ENCODE measurements at regions not wholly inside any gene's neighbourhood (a gene's known extent, or its start where the extent isn't known, plus 50 kb on each side); places are given as distances from the start of the nearest gene placed in this dataset.

DNA sequence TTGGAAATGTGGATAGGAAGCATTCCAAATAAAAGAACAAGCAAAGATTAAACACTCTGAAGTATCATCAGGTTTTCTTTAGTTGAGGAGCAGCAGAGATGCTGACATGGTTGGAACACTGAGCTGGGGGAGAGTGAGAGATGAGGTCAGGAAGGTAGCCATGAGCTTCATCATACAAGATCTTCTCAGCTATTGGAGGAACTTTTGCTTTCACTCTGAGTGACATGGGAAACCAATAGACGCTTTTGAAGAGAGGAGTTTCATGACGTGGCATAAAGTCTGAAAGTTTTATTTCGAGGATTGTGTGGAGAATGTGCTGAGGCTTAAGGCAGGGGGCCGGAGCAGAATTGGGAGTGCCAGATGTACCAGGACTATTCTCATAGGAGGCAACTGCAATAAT lies 616.2 kb upstream of the CAMK1G start:
- TF ChIP-seq EP300 (IDR thresholded peaks at IDR 0.05; ENCODE audit: borderline replicate concordance) (no peak), FOXM1 (IDR thresholded peaks at IDR 0.05; ENCODE audit: borderline replicate concordance, low read depth) (no peak), NFIC (IDR thresholded peaks at IDR 0.05) (no peak), TAF1 (IDR thresholded peaks at IDR 0.05; ENCODE audit: low read depth) (no peak), CEBPB (IDR thresholded peaks at IDR 0.05) (no peak), EGR1 (IDR thresholded peaks at IDR 0.05) (no peak), CREB1 (IDR thresholded peaks at IDR 0.05; ENCODE audit: low read depth) (no peak)
- TF ChIP-seq, protein P1, sequence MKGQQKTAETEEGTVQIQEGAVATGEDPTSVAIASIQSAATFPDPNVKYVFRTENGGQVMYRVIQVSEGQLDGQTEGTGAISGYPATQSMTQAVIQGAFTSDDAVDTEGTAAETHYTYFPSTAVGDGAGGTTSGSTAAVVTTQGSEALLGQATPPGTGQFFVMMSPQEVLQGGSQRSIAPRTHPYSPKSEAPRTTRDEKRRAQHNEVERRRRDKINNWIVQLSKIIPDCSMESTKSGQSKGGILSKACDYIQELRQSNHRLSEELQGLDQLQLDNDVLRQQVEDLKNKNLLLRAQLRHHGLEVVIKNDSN (IDR thresholded peaks at IDR 0.05), result no peak

DNA sequence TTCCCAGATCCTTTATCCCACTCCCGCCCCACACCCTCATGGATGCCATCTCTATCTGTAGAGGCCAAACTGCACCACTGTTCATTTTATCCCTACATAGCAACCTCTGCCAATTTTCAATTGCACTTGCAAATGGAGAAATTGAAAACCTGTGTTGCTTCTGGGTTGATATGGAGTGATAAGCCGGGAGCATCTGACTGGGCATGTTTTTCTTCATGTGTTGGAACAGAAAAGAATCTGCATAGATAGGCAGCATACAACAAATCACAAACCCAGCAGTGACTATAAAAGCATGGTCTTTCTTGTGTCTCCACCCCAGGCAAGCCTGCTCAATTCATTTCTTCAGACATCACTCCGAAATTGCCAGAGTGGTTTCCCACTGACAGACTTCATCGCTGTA lies 608.8 kb upstream of the CAMK1G start:
- TF ChIP-seq, protein P2, sequence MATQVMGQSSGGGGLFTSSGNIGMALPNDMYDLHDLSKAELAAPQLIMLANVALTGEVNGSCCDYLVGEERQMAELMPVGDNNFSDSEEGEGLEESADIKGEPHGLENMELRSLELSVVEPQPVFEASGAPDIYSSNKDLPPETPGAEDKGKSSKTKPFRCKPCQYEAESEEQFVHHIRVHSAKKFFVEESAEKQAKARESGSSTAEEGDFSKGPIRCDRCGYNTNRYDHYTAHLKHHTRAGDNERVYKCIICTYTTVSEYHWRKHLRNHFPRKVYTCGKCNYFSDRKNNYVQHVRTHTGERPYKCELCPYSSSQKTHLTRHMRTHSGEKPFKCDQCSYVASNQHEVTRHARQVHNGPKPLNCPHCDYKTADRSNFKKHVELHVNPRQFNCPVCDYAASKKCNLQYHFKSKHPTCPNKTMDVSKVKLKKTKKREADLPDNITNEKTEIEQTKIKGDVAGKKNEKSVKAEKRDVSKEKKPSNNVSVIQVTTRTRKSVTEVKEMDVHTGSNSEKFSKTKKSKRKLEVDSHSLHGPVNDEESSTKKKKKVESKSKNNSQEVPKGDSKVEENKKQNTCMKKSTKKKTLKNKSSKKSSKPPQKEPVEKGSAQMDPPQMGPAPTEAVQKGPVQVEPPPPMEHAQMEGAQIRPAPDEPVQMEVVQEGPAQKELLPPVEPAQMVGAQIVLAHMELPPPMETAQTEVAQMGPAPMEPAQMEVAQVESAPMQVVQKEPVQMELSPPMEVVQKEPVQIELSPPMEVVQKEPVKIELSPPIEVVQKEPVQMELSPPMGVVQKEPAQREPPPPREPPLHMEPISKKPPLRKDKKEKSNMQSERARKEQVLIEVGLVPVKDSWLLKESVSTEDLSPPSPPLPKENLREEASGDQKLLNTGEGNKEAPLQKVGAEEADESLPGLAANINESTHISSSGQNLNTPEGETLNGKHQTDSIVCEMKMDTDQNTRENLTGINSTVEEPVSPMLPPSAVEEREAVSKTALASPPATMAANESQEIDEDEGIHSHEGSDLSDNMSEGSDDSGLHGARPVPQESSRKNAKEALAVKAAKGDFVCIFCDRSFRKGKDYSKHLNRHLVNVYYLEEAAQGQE (IDR thresholded peaks at IDR 0.05; ENCODE audit: low read depth), result no peak
- TF ChIP-seq NFIC (IDR thresholded peaks at IDR 0.05), result no peak
- no peak for TF ChIP-seq FOXM1 (IDR thresholded peaks at IDR 0.05; ENCODE audit: borderline replicate concordance, low read depth)
- no peak for TF ChIP-seq EP300 (IDR thresholded peaks at IDR 0.05; ENCODE audit: borderline replicate concordance)
- no peak for TF ChIP-seq CREB1 (IDR thresholded peaks at IDR 0.05; ENCODE audit: low read depth)
- TF ChIP-seq, protein P1 (IDR thresholded peaks at IDR 0.05), result no peak
- TF ChIP-seq TAF1 (IDR thresholded peaks at IDR 0.05; ENCODE audit: low read depth), result no peak
- TF ChIP-seq, protein P3, sequence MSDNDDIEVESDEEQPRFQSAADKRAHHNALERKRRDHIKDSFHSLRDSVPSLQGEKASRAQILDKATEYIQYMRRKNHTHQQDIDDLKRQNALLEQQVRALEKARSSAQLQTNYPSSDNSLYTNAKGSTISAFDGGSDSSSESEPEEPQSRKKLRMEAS (IDR thresholded peaks at IDR 0.05), result no peak
- TF ChIP-seq CEBPB (IDR thresholded peaks at IDR 0.05), result no peak
- no peak for TF ChIP-seq RAD21 (IDR thresholded peaks at IDR 0.05; ENCODE audit: low read depth)
- TF ChIP-seq EGR1 (IDR thresholded peaks at IDR 0.05), result no peak
- TF ChIP-seq TEAD4 (IDR thresholded peaks at IDR 0.05), result no peak

DNA sequence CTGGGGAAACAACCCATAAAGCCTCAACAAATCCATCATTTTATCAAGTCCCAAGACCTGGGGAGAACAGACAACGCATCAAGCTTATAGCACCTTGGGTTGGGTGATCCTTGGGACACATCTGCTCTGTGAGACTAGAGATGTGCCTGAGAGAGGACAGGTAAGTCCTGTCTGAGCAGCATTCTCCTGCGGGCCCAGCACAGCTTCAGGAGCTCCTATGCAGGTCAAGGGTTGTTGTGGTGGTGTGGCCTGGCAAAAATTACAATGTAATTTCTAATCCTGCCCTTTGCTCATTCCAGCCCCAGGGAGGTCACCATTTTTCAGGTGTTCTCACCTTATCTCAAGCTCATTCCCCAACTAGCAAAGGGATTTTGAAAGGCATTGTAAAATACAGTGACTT lies 608.1 kb upstream of the CAMK1G start:
- TF ChIP-seq ZBTB7A (IDR thresholded peaks at IDR 0.05; ENCODE audit: low read depth), result no peak

DNA sequence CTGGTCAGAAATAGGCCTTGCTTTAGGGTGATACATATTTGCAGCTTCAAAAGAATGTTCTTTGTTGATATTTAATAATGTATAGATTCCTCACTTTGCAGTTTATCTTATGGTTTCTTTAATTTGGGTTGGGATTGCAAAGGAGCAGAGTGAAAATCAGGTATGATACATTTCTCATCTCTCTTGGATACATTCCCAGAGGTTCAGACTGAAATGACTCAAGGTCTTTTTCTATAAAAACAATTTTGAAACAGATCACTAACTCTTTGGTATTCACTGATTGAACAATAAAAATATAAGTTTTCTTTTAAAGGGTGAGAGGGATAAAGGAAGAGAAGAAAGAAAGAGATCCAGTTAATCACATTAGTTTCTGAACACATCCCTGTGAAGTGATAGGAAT lies 606.5 kb upstream of the CAMK1G start:
- TF ChIP-seq TAF1 (IDR thresholded peaks at IDR 0.05; ENCODE audit: low read depth) (no peak), CEBPB (IDR thresholded peaks at IDR 0.05) (no peak), CREB1 (IDR thresholded peaks at IDR 0.05; ENCODE audit: low read depth) (no peak), RAD21 (IDR thresholded peaks at IDR 0.05; ENCODE audit: low read depth) (no peak), FOXM1 (IDR thresholded peaks at IDR 0.05; ENCODE audit: borderline replicate concordance, low read depth) (no peak), NFIC (IDR thresholded peaks at IDR 0.05) (no peak), EGR1 (IDR thresholded peaks at IDR 0.05) (no peak), YY1 (IDR thresholded peaks at IDR 0.05; ENCODE audit: low read depth) (no peak), TEAD4 (IDR thresholded peaks at IDR 0.05) (no peak)
- TF ChIP-seq, protein P1 (IDR thresholded peaks at IDR 0.05), result no peak
- TF ChIP-seq, protein P3 (IDR thresholded peaks at IDR 0.05), result no peak

DNA sequence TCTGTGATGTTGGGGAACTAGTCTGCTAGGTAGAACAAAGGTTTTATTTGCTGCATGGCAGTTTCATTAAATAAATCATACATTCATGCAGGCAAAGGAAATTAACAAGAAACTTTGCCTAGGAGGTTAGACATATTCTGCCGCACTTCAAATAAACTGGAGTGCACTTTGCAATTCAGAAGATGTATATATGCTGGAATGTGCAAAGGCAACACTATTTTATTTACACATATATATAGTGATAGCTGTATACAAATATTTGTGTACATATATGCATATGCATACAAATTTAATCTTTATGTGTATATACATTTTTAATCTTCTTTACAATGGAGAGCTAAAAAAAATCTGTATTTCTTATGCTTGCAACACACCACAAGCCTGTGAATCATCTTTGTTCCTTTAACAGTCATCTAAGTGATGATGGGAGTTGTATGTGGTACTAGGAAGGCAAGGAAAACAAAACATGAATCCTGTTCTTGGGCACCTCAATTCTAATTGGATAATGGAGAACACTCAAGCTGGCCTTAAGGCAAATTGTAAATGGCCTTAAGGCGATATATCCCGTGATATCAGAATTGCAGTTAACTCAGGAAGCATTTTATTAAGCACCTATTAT lies 605.8 kb upstream of the CAMK1G start:
- TF ChIP-seq, protein P3 (IDR thresholded peaks at IDR 0.05), result no peak
- TF ChIP-seq NFIC (IDR thresholded peaks at IDR 0.05) (no peak), EP300 (IDR thresholded peaks at IDR 0.05; ENCODE audit: borderline replicate concordance) (no peak), TAF1 (IDR thresholded peaks at IDR 0.05; ENCODE audit: low read depth) (no peak), CEBPB (IDR thresholded peaks at IDR 0.05) (no peak), EGR1 (IDR thresholded peaks at IDR 0.05) (no peak), TCF12 (IDR thresholded peaks at IDR 0.05; ENCODE audit: low read depth) (no peak), YY1 (IDR thresholded peaks at IDR 0.05; ENCODE audit: low read depth) (no peak), TEAD4 (IDR thresholded peaks at IDR 0.05) (no peak), FOXM1 (IDR thresholded peaks at IDR 0.05; ENCODE audit: borderline replicate concordance, low read depth) (no peak), ZBTB7A (IDR thresholded peaks at IDR 0.05; ENCODE audit: low read depth) (no peak), RAD21 (IDR thresholded peaks at IDR 0.05; ENCODE audit: low read depth) (no peak), CREB1 (IDR thresholded peaks at IDR 0.05; ENCODE audit: low read depth) (no peak)
- TF ChIP-seq, protein P2 (IDR thresholded peaks at IDR 0.05; ENCODE audit: low read depth), result no peak
- TF ChIP-seq, protein P1 (IDR thresholded peaks at IDR 0.05), result no peak

Measured in Ishikawa (cell line).